ENCODE measurements at regions not wholly inside any gene's neighbourhood (a gene's known extent, or its start where the extent isn't known, plus 50 kb on each side); places are given as distances from the start of the nearest gene placed in this dataset.
A peak's percentile ranks its signal among the peaks of the same experiment; 100 is the strongest.
"Not testable (repeated sequence)": the region's sequence is repeated elsewhere in the genome, so short reads cannot be mapped to it uniquely, and the experiment has no call there.

DNA sequence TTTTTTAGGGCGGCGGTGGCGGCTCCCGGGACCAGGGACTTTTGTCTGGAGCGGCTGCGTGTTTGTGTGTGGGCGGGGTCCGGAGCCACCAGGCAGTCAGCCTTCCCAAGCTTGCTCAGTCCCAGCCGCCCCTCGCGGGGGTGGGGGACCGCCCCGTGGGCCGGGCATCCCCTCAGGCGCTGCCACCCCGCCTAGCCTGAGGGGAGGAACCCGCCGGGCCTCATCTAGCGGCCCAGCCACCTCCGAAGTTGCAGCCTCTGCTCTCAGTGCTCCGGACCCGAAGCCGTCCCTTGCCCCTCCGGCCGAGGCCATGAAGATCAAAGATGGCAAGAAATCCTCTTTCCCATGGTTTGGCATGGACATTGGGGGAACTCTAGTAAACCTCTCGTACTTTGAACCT, 235.2 kb downstream of the OR4C45 start:
- no peaks in the 10 kb centered on the region for H3F3A ChIP-seq (ENCODE audit: insufficient read depth)
- 66 to 67% methylated on average over 18 to 19 of the region's 26 CpGs for WGBS, 2 experiments (ENCODE audit: low coverage in 1 of 2, low lambda C conversion rate in 2 of 2, missing lambda C conversion rate in 2 of 2)
- H3K4me2 ChIP-seq (ENCODE audit: unreplicated experiment): no peak overlapping the region
- no peaks in the 10 kb centered on the region for H4K20me1 ChIP-seq (ENCODE audit: insufficient read depth)
- H2AFZ ChIP-seq: no peak overlapping the region
- no peak overlapping the region for H3K9ac ChIP-seq
- no peak for TF ChIP-seq EZH2 (IDR thresholded peaks at IDR 0.05; ENCODE audit: insufficient read depth, poor library complexity, severe bottlenecking)
- TF ChIP-seq EZH2phosphoT487 (IDR thresholded peaks at IDR 0.05; ENCODE audit: insufficient read depth, low read depth): no peak
- no peak for DNase-seq
- H3K36me3 ChIP-seq (ENCODE audit: low read depth): no peaks in the 10 kb centered on the region
- no peaks in the 10 kb centered on the region for H3K79me2 ChIP-seq (ENCODE audit: insufficient read depth)
- H3K4me3 ChIP-seq: no peak overlapping the region
- in situ Hi-C loops (cut with MboI): no loop called here
- H3K4me1 ChIP-seq (ENCODE audit: insufficient read depth): no peaks in the 10 kb centered on the region
- no peaks in the 10 kb centered on the region for H3K9me2 ChIP-seq (ENCODE audit: insufficient read depth)
- no peak overlapping the region for H3K27ac ChIP-seq
- no peaks in the 10 kb centered on the region for H3K27me3 ChIP-seq (replicated peaks; ENCODE audit: insufficient read depth)
- no peaks in the 10 kb centered on the region for H3K9me3 ChIP-seq (ENCODE audit: low read depth)

DNA sequence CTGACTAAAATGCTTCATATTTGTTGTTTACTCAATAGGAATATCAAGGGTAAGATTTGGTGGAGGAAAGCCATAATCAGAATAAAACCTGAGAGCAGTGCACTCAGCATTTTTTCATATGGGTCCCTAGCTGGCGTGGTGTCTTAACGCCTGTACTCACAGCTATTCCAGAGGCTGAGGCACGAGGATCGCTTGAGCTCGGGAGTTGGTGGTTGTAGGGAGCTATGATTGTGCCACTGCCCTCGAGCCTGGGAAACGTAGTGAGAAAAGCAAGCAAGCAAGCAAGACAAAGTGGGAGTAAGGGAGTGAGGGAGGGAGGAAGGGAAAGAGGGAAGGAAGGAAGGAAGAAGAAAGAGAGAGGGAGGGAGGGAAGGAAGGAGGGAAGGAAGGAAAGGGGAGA, 242.5 kb downstream of the OR4C45 start:
- Histone ChIP-seq H3K9me2 (ENCODE audit: insufficient read depth) (no peaks in the 10 kb centered on the region), H3K36me3 (ENCODE audit: low read depth) (no peaks in the 10 kb centered on the region), H3K4me1 (ENCODE audit: insufficient read depth) (no peaks in the 10 kb centered on the region), H3K27me3 (replicated peaks; ENCODE audit: insufficient read depth) (no peaks in the 10 kb centered on the region), H2AFZ (no peak overlapping the region), H3K27ac (no peak overlapping the region), H3K9ac (no peak overlapping the region), H3F3A (ENCODE audit: insufficient read depth) (no peaks in the 10 kb centered on the region), H3K79me2 (ENCODE audit: insufficient read depth) (no peaks in the 10 kb centered on the region), H4K20me1 (ENCODE audit: insufficient read depth) (no peaks in the 10 kb centered on the region), H3K4me2 (ENCODE audit: unreplicated experiment) (no peak overlapping the region), H3K9me3 (ENCODE audit: low read depth) (no peaks in the 10 kb centered on the region), H3K4me3 (no peak overlapping the region)
- no peak for DNase-seq
- 18 to 30% methylated on average over 7 of the region's 7 CpGs for WGBS, 2 experiments (ENCODE audit: low coverage in 1 of 2, low lambda C conversion rate in 2 of 2, missing lambda C conversion rate in 2 of 2)
- in situ Hi-C loops (cut with MboI): no loop called here
- TF ChIP-seq EZH2phosphoT487 (IDR thresholded peaks at IDR 0.05; ENCODE audit: insufficient read depth, low read depth) (no peak), EZH2 (IDR thresholded peaks at IDR 0.05; ENCODE audit: insufficient read depth, poor library complexity, severe bottlenecking) (no peak)

DNA sequence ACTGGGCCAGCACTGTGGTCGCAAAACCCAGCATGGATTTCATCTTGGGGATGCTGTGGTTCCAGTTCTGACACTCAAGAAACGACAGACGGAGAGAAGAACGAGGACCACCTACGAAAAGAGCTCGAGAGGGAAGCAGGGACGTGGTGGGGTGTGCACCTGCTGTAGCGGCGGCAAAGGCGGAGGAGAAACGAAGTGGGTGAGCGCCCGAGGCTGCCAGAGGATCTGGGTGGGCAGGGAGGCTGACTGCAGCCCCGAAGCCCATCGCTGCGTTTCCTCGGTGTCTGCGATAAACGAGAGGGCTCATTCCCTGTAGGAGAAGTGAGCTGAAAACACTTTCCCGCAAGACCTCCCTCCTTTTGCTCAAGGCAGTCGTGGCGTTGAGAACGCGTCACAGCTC, 246.1 kb downstream of the OR4C45 start:
- H2AFZ ChIP-seq: no peak overlapping the region
- H3K4me2 ChIP-seq (ENCODE audit: unreplicated experiment): no peak overlapping the region
- no peaks in the 10 kb centered on the region for H3K9me2 ChIP-seq (ENCODE audit: insufficient read depth)
- H3F3A ChIP-seq (ENCODE audit: insufficient read depth): no peaks in the 10 kb centered on the region
- no peak for DNase-seq
- H3K27ac ChIP-seq: no peak overlapping the region
- TF ChIP-seq EZH2 (IDR thresholded peaks at IDR 0.05; ENCODE audit: insufficient read depth, poor library complexity, severe bottlenecking) (no peak), EZH2phosphoT487 (IDR thresholded peaks at IDR 0.05; ENCODE audit: insufficient read depth, low read depth) (no peak)
- in situ Hi-C loops (cut with MboI): no loop called here
- H3K4me3 ChIP-seq: no peak overlapping the region
- no peaks in the 10 kb centered on the region for H4K20me1 ChIP-seq (ENCODE audit: insufficient read depth)
- H3K36me3 ChIP-seq (ENCODE audit: low read depth): no peaks in the 10 kb centered on the region
- no peak overlapping the region for H3K9ac ChIP-seq
- H3K4me1 ChIP-seq (ENCODE audit: insufficient read depth): no peaks in the 10 kb centered on the region
- no peaks in the 10 kb centered on the region for H3K27me3 ChIP-seq (replicated peaks; ENCODE audit: insufficient read depth)
- no peaks in the 10 kb centered on the region for H3K9me3 ChIP-seq (ENCODE audit: low read depth)
- no peaks in the 10 kb centered on the region for H3K79me2 ChIP-seq (ENCODE audit: insufficient read depth)
- WGBS, 2 experiments (ENCODE audit: low coverage in 1 of 2, low lambda C conversion rate in 2 of 2, missing lambda C conversion rate in 2 of 2): 50 to 60% methylated on average over 18 to 24 of the region's 24 CpGs

DNA sequence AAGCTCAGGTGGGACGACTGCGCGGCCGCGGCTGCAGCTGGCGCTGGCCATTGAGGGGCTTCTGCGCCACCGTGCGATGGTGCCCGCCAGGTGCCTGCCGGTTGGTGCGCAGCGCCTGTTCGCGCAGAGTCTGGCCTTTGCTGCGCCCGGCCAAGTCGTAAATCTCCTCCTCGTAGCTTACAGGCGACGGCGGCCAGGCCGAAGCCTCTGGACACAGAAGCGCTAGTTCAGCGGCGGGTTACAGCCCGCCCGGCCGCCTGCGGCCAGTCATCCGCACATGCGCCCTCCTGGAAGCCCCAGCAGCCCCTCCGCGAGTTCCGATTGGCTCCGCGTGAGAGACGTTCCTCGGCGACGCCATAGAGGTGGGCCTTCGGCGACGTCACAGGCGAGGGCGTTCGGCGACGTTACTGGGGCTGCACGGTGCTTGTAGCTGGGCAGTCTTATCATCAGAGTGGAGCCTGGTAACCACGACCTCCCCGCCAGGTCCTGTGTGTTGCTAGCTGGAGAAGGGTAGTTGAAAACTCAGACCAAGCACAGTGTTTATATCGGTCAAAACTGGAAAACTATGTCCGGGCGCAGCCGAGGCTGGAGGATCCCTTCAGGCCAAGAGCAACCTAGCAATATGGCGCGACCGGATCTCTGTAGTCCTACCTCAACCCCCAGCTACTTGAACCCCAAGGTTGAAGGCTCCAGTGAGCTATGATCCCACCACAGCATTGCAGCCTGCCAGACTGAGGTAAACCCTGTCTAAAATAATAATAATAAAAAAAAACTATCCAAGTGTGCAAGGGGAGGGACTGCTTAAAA, 265.7 kb downstream of the OR4C45 start:
- H2AFZ ChIP-seq: no peak overlapping the region
- no peaks in the 10 kb centered on the region for H4K20me1 ChIP-seq (ENCODE audit: insufficient read depth)
- no peak overlapping the region for H3K27ac ChIP-seq
- no peaks in the 10 kb centered on the region for H3K4me1 ChIP-seq (ENCODE audit: insufficient read depth)
- H3F3A ChIP-seq (ENCODE audit: insufficient read depth): no peaks in the 10 kb centered on the region
- TF ChIP-seq EZH2phosphoT487 (IDR thresholded peaks at IDR 0.05; ENCODE audit: insufficient read depth, low read depth) (no peak), EZH2 (IDR thresholded peaks at IDR 0.05; ENCODE audit: insufficient read depth, poor library complexity, severe bottlenecking) (no peak)
- no peaks in the 10 kb centered on the region for H3K9me2 ChIP-seq (ENCODE audit: insufficient read depth)
- no peaks in the 10 kb centered on the region for H3K79me2 ChIP-seq (ENCODE audit: insufficient read depth)
- H3K27me3 ChIP-seq (replicated peaks; ENCODE audit: insufficient read depth): no peaks in the 10 kb centered on the region
- 48% methylated on average over 37 to 48 of the region's 59 CpGs for WGBS, 2 experiments (ENCODE audit: low coverage in 1 of 2, low lambda C conversion rate in 2 of 2, missing lambda C conversion rate in 2 of 2)
- H3K4me2 ChIP-seq (ENCODE audit: unreplicated experiment): no peak overlapping the region
- DNase-seq: peak; percentile 0
- H3K9ac ChIP-seq: no peak overlapping the region
- in situ Hi-C loops (cut with MboI): no loop called here
- no peaks in the 10 kb centered on the region for H3K36me3 ChIP-seq (ENCODE audit: low read depth)
- H3K9me3 ChIP-seq (ENCODE audit: low read depth): no peaks in the 10 kb centered on the region
- H3K4me3 ChIP-seq: no peak overlapping the region

DNA sequence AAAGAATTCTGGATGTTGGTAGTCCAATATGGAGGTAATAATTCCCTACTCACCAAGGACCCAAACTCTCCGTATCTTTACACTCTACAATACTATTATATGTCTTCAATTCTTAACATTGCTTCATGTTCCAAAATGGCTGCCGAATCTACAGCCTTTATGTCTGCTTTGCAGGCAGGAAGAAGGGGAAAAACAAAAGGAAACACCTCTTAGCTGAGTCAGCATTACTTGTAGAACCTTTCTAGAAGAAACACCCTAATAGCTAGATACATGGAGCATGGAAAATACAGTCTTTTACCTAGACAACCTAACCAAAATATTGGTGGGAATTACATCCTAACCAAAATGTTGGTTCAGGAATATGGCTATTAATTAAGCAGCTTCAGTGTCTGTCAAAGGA, 298.0 kb downstream of the OR4C45 start:
- H3K9me2 ChIP-seq (ENCODE audit: insufficient read depth); H3F3A ChIP-seq (ENCODE audit: insufficient read depth); H3K4me2 ChIP-seq (ENCODE audit: unreplicated experiment); H4K20me1 ChIP-seq (ENCODE audit: insufficient read depth); H3K79me2 ChIP-seq (ENCODE audit: insufficient read depth); H3K27me3 ChIP-seq (replicated peaks; ENCODE audit: insufficient read depth); H2AFZ ChIP-seq; H3K9ac ChIP-seq; H3K4me3 ChIP-seq; H3K36me3 ChIP-seq (ENCODE audit: low read depth); H3K9me3 ChIP-seq (ENCODE audit: low read depth); H3K4me1 ChIP-seq (ENCODE audit: insufficient read depth); DNase-seq; H3K27ac ChIP-seq; in situ Hi-C loops (cut with MboI): not testable (repeated sequence)
- 27% methylated on average over 2 of the region's 2 CpGs for WGBS, 2 experiments (ENCODE audit: low coverage in 1 of 2, low lambda C conversion rate in 2 of 2, missing lambda C conversion rate in 2 of 2)

Data from GM23248 (cell line).